ENCODE measurements at regions not wholly inside any gene's neighbourhood (a gene's known extent, or its start where the extent isn't known, plus 50 kb on each side); places are given as distances from the start of the nearest gene placed in this dataset.

DNA sequence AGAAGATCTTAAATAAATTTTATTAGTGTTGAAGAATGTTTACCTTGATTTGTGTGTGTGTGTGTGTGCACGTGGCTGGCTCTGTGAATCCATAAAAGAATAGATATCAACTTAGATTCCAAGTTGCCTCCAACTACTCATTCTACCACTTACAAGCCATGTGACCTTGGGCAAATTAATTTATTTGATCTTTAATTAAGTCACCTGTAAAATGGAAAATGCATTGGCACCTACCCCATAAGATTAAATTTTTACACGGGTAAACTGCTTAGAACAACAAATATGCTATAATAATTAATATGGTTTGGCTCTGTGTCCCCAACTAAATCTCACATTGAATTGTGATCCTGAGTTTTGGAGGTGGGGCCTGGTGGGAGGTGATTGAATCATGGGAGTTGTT, 604.9 kb upstream of the NRG3 start:
- TF ChIP-seq, protein P1, sequence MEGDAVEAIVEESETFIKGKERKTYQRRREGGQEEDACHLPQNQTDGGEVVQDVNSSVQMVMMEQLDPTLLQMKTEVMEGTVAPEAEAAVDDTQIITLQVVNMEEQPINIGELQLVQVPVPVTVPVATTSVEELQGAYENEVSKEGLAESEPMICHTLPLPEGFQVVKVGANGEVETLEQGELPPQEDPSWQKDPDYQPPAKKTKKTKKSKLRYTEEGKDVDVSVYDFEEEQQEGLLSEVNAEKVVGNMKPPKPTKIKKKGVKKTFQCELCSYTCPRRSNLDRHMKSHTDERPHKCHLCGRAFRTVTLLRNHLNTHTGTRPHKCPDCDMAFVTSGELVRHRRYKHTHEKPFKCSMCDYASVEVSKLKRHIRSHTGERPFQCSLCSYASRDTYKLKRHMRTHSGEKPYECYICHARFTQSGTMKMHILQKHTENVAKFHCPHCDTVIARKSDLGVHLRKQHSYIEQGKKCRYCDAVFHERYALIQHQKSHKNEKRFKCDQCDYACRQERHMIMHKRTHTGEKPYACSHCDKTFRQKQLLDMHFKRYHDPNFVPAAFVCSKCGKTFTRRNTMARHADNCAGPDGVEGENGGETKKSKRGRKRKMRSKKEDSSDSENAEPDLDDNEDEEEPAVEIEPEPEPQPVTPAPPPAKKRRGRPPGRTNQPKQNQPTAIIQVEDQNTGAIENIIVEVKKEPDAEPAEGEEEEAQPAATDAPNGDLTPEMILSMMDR (IDR thresholded peaks at IDR 0.05): no peak
- TF ChIP-seq POLR2A (IDR thresholded peaks at IDR 0.05): no peak
- TF ChIP-seq POLR2AphosphoS5 (IDR thresholded peaks at IDR 0.05; ENCODE audit: insufficient read depth in 1 of 2, low read depth in 1 of 2): no peak
